Testis (tissue), 2 donors: ENCODE measurements at regions not wholly inside any gene's neighbourhood (a gene's known extent, or its start where the extent isn't known, plus 50 kb on each side); places are given as distances from the start of the nearest gene placed in this dataset.

Experiments
- CTCF ChIP-seq, 3 experiments: fragments of 450-650 bp in 2 of 3; fragments of 200-600 bp in 1 of 3; sonication (generic) in 1 of 3; IDR thresholded peaks; one replicate each; pipeline ENCODE4 v1.5.1; 2016 to 2019; ENCODE audit warnings: antibody characterized with exemption in 3 of 3, mild to moderate bottlenecking in 2 of 3, moderate library complexity in 1 of 3
- POLR2A ChIP-seq: fragments of 450-650 bp; IDR thresholded peaks from one replicate; pipeline ENCODE4 v1.6.1; 2017; ENCODE audit warnings: antibody characterized with exemption, mild to moderate bottlenecking, moderate library complexity

GRCh38 chr5:73392775-73393174, 55.8 kb downstream of the FOXD1 start:
- TF ChIP-seq CTCF (IDR thresholded peaks at IDR 0.05) (no peak), POLR2A (no peak)
